ENCODE measurements at regions not wholly inside any gene's neighbourhood (a gene's known extent, or its start where the extent isn't known, plus 50 kb on each side); places are given as distances from the start of the nearest gene placed in this dataset.

DNA sequence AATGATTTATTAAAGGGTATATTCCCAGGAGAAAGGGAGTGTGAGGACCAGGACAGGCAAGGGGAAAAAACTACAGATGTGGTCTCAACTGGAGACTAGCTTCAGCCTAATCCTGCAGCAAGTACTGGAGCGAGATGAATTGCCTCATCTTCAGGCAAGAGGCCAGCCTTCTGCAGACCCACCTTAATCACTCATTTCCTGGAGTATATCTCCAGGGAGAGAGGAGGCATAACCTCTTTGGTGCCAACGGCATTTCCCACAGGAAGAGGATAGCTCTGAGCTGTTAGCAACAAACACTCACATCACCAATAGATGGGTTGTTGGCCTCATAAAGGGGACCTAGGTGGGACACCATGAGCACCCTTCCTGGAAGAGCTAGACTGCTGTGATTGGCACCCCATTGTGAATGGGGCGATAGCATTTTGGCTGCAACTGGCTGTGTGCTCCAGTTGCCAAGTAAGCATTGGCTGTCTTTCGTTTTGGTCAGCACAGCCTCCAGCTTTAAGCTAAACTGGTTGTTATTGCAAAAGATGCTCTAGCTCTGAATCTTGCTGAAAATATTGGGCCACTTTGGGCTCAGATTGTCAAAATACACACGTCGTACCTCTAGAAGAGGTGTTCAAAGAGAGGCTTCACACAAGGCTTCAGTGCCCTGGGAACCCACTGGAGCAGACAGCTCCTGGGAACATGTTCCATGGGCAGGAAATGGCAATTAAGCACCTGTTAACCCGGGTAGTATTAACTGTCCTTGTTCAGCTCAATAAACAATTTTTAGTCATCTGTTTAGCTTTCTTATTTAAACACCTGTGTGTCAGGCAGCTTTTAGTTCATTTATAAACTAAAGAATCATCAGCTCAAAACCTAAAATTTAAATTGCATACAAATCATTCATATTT lies 314.8 kb upstream of the C1orf87 start:
- WGBS = 91% methylated on average over 7 of the region's 7 CpGs
- Histone ChIP-seq H3K9me3 (ENCODE audit: control insufficient read depth in 2 of 2, insufficient read depth in 1 of 2, low read length in 1 of 2) (no peaks in the 10 kb centered on the region), H3K4me1 (ENCODE audit: control insufficient read depth in 2 of 2, insufficient read depth in 2 of 2, low read length in 2 of 2) (no peaks in the 10 kb centered on the region), H3K4me3 (ENCODE audit: low read length in 2 of 2) (no peak overlapping the region), H3K36me3 (ENCODE audit: control insufficient read depth in 2 of 2, insufficient read depth in 2 of 2, low read length in 1 of 2) (no peaks in the 10 kb centered on the region), H3K27me3 (ENCODE audit: control insufficient read depth in 2 of 2, insufficient read depth in 1 of 2, low read length in 1 of 2) (no peaks in the 10 kb centered on the region), H3K27ac (ENCODE audit: low read depth in 1 of 2, low read length in 1 of 2) (no peak overlapping the region)
- no peak for DNase-seq (ENCODE audit: low read depth in 6 of 9, low spot score in 9 of 9)

GRCh38 chr1:60387175-60387574 lies 313.6 kb upstream of the C1orf87 start:
- 94% methylated on average over 2 of the region's 2 CpGs for WGBS
- DNase-seq (ENCODE audit: low read depth in 6 of 9, low spot score in 9 of 9) = no peak
- Histone ChIP-seq H3K27me3 (ENCODE audit: control insufficient read depth in 2 of 2, insufficient read depth in 1 of 2, low read length in 1 of 2) (no peaks in the 10 kb centered on the region), H3K9me3 (ENCODE audit: control insufficient read depth in 2 of 2, insufficient read depth in 1 of 2, low read length in 1 of 2) (no peaks in the 10 kb centered on the region), H3K36me3 (ENCODE audit: control insufficient read depth in 2 of 2, insufficient read depth in 2 of 2, low read length in 1 of 2) (no peaks in the 10 kb centered on the region), H3K27ac (ENCODE audit: low read depth in 1 of 2, low read length in 1 of 2) (no peak overlapping the region), H3K4me1 (ENCODE audit: control insufficient read depth in 2 of 2, insufficient read depth in 2 of 2, low read length in 2 of 2) (no peaks in the 10 kb centered on the region), H3K4me3 (ENCODE audit: low read length in 2 of 2) (no peak overlapping the region)

DNA sequence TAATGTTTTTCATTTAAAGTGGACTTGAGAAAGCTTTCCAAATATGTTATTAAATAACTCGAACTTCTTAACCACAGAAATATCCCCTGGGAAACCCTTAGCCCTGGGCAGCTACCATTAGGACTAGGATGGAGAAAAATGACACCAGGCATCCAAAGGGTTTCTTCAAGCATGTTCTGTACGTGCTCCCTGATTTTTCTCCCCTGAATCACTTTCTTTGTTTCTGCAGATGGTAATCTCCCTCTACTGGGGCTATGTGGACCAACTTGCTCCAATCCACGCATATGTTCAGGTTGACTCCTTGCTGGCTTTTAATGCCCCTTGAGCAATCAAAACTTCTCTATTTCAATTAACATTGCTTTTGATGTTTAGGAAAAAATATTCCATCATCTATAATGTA lies 312.7 kb upstream of the C1orf87 start:
- WGBS = 87% methylated on average over 3 of the region's 3 CpGs
- no peak overlapping the region for H3K4me3 ChIP-seq (ENCODE audit: low read length in 2 of 2)
- H3K27me3 ChIP-seq (ENCODE audit: control insufficient read depth in 2 of 2, insufficient read depth in 1 of 2, low read length in 1 of 2) = no peaks in the 10 kb centered on the region
- H3K9me3 ChIP-seq (ENCODE audit: control insufficient read depth in 2 of 2, insufficient read depth in 1 of 2, low read length in 1 of 2) = no peaks in the 10 kb centered on the region
- no peak overlapping the region for H3K27ac ChIP-seq (ENCODE audit: low read depth in 1 of 2, low read length in 1 of 2)
- no peaks in the 10 kb centered on the region for H3K4me1 ChIP-seq (ENCODE audit: control insufficient read depth in 2 of 2, insufficient read depth in 2 of 2, low read length in 2 of 2)
- no peaks in the 10 kb centered on the region for H3K36me3 ChIP-seq (ENCODE audit: control insufficient read depth in 2 of 2, insufficient read depth in 2 of 2, low read length in 1 of 2)
- no peak for DNase-seq (ENCODE audit: low read depth in 6 of 9, low spot score in 9 of 9)

- DNase-seq (ENCODE audit: low read depth in 6 of 9, low spot score in 9 of 9) = no peak
- H3K27me3 ChIP-seq (ENCODE audit: control insufficient read depth in 2 of 2, insufficient read depth in 1 of 2, low read length in 1 of 2) = no peaks in the 10 kb centered on the region
- peaks cover 0 to 3% of the 10 kb centered on the region in 2 donors for H3K9me3 ChIP-seq (ENCODE audit: control insufficient read depth in 2 of 2, insufficient read depth in 1 of 2, low read length in 1 of 2)
- 98% methylated on average over 1 of the region's 1 CpG for WGBS
- H3K4me3 ChIP-seq (ENCODE audit: low read length in 2 of 2) = no peak overlapping the region
- H3K27ac ChIP-seq (ENCODE audit: low read depth in 1 of 2, low read length in 1 of 2) = no peak overlapping the region
- H3K4me1 ChIP-seq (ENCODE audit: control insufficient read depth in 2 of 2, insufficient read depth in 2 of 2, low read length in 2 of 2) = no peaks in the 10 kb centered on the region
- no peaks in the 10 kb centered on the region for H3K36me3 ChIP-seq (ENCODE audit: control insufficient read depth in 2 of 2, insufficient read depth in 2 of 2, low read length in 1 of 2)
Observed at GRCh38 chr1:60376196-60376595, 302.6 kb upstream of the C1orf87 start.

DNA sequence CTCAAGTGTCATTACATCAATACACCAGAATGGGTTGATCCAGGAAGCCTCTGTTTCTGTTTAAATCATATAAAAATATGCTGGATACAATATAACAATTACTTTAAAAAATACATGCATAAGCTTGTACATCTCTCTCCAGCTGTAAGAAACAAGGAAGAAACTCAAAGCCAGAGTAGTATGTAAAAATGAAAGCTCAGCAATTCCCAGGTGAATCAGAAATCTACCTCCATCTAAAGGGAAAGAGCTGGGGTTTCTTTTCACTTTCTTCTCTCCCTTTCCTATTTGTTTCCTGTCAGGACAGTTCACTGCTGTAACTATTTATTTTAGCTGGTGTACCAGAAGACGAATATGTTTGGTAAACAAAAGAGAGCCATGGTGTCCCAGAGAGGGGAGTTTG lies 301.0 kb upstream of the C1orf87 start:
- WGBS = 88% methylated on average over 1 of the region's 1 CpG
- H3K4me3 ChIP-seq (ENCODE audit: low read length in 2 of 2) = no peak overlapping the region

DNA sequence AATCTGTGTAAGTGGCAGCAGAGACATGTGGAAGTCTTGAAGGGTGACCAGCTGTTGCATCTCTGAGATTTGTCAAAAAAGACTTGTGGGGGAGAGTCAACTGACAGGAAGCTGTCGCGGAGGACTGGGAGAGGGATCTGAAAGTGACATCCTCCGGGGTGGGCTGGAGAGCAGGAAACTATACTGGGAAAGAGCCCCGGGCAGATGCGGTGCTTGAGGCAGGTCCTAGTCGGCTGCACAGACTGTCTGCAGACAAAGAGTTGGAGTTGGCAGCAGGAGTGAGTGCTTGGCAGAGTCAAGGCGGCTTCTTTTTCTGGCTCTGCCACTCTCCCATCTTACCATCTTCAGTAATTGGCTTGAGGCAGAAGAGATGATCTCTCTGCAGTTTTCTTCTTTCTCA lies 294.0 kb upstream of the C1orf87 start:
- no peaks in the 10 kb centered on the region for H3K27me3 ChIP-seq (ENCODE audit: control insufficient read depth in 2 of 2, insufficient read depth in 1 of 2, low read length in 1 of 2)
- H3K4me3 ChIP-seq (ENCODE audit: low read length in 2 of 2) = no peak overlapping the region
- H3K4me1 ChIP-seq (ENCODE audit: control insufficient read depth in 2 of 2, insufficient read depth in 2 of 2, low read length in 2 of 2) = no peaks in the 10 kb centered on the region
- no peaks in the 10 kb centered on the region for H3K36me3 ChIP-seq (ENCODE audit: control insufficient read depth in 2 of 2, insufficient read depth in 2 of 2, low read length in 1 of 2)
- H3K9me3 ChIP-seq (ENCODE audit: control insufficient read depth in 2 of 2, insufficient read depth in 1 of 2, low read length in 1 of 2) = peaks cover 0 to 3% of the 10 kb centered on the region in 2 donors
- no peak overlapping the region for H3K27ac ChIP-seq (ENCODE audit: low read depth in 1 of 2, low read length in 1 of 2)
- DNase-seq (ENCODE audit: low read depth in 6 of 9, low spot score in 9 of 9) = no peak
- WGBS = 54% methylated on average over 7 of the region's 7 CpGs

More for the DNA sequence above, 301.0 kb upstream of the C1orf87 start:
- no peaks in the 10 kb centered on the region for H3K27me3 ChIP-seq (ENCODE audit: control insufficient read depth in 2 of 2, insufficient read depth in 1 of 2, low read length in 1 of 2)
- H3K36me3 ChIP-seq (ENCODE audit: control insufficient read depth in 2 of 2, insufficient read depth in 2 of 2, low read length in 1 of 2) = no peaks in the 10 kb centered on the region
- peaks cover 0 to 3% of the 10 kb centered on the region in 2 donors for H3K9me3 ChIP-seq (ENCODE audit: control insufficient read depth in 2 of 2, insufficient read depth in 1 of 2, low read length in 1 of 2)
- H3K27ac ChIP-seq (ENCODE audit: low read depth in 1 of 2, low read length in 1 of 2) = no peak overlapping the region
- no peak for DNase-seq (ENCODE audit: low read depth in 6 of 9, low spot score in 9 of 9)
- no peaks in the 10 kb centered on the region for H3K4me1 ChIP-seq (ENCODE audit: control insufficient read depth in 2 of 2, insufficient read depth in 2 of 2, low read length in 2 of 2)

GRCh38 chr1:60359431-60359830 lies 285.9 kb upstream of the C1orf87 start:
- DNase-seq (ENCODE audit: low read depth in 6 of 9, low spot score in 9 of 9) = no peak

GRCh38 chr1:60350531-60350930 lies 277.0 kb upstream of the C1orf87 start:
- H3K27me3 ChIP-seq (ENCODE audit: control insufficient read depth in 2 of 2, insufficient read depth in 1 of 2, low read length in 1 of 2) = no peaks in the 10 kb centered on the region
- H3K36me3 ChIP-seq (ENCODE audit: control insufficient read depth in 2 of 2, insufficient read depth in 2 of 2, low read length in 1 of 2) = no peaks in the 10 kb centered on the region
- H3K27ac ChIP-seq (ENCODE audit: low read depth in 1 of 2, low read length in 1 of 2) = no peak overlapping the region
- no peaks in the 10 kb centered on the region for H3K4me1 ChIP-seq (ENCODE audit: control insufficient read depth in 2 of 2, insufficient read depth in 2 of 2, low read length in 2 of 2)
- DNase-seq (ENCODE audit: low read depth in 6 of 9, low spot score in 9 of 9) = no peak
- H3K4me3 ChIP-seq (ENCODE audit: low read length in 2 of 2) = no peak overlapping the region
- no peaks in the 10 kb centered on the region for H3K9me3 ChIP-seq (ENCODE audit: control insufficient read depth in 2 of 2, insufficient read depth in 1 of 2, low read length in 1 of 2)

More at GRCh38 chr1:60359431-60359830, 285.9 kb upstream of the C1orf87 start:
- Histone ChIP-seq H3K27me3 (ENCODE audit: control insufficient read depth in 2 of 2, insufficient read depth in 1 of 2, low read length in 1 of 2) (no peaks in the 10 kb centered on the region), H3K4me3 (ENCODE audit: low read length in 2 of 2) (no peak overlapping the region), H3K4me1 (ENCODE audit: control insufficient read depth in 2 of 2, insufficient read depth in 2 of 2, low read length in 2 of 2) (no peaks in the 10 kb centered on the region), H3K9me3 (ENCODE audit: control insufficient read depth in 2 of 2, insufficient read depth in 1 of 2, low read length in 1 of 2) (no peaks in the 10 kb centered on the region), H3K27ac (ENCODE audit: low read depth in 1 of 2, low read length in 1 of 2) (no peak overlapping the region), H3K36me3 (ENCODE audit: control insufficient read depth in 2 of 2, insufficient read depth in 2 of 2, low read length in 1 of 2) (no peaks in the 10 kb centered on the region)
- 94% methylated on average over 3 of the region's 3 CpGs for WGBS

DNA sequence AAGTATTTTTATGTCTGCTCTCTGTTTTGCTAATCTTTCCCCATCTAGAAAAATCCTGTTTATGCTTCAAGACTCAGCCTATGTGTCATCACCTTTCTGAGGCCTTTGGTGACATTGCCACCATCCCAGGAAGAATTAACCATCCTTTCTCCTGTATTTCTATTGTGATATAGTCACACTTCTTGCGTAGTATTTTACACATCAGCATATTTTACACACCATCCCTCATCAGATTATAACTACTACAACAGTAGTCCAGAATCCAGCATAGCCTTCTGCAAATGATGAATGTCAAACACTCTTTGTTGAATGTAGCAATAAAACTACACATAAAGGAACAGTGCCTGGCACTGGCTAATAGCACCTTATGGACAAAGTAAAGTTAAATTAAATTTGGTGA lies 275.3 kb upstream of the C1orf87 start:
- 96% methylated on average over 1 of the region's 1 CpG for WGBS
- DNase-seq (ENCODE audit: low read depth in 6 of 9, low spot score in 9 of 9) = no peak
- no peaks in the 10 kb centered on the region for H3K36me3 ChIP-seq (ENCODE audit: control insufficient read depth in 2 of 2, insufficient read depth in 2 of 2, low read length in 1 of 2)
- no peaks in the 10 kb centered on the region for H3K9me3 ChIP-seq (ENCODE audit: control insufficient read depth in 2 of 2, insufficient read depth in 1 of 2, low read length in 1 of 2)
- no peaks in the 10 kb centered on the region for H3K27me3 ChIP-seq (ENCODE audit: control insufficient read depth in 2 of 2, insufficient read depth in 1 of 2, low read length in 1 of 2)
- no peaks in the 10 kb centered on the region for H3K4me1 ChIP-seq (ENCODE audit: control insufficient read depth in 2 of 2, insufficient read depth in 2 of 2, low read length in 2 of 2)
- no peak overlapping the region for H3K4me3 ChIP-seq (ENCODE audit: low read length in 2 of 2)
- no peak overlapping the region for H3K27ac ChIP-seq (ENCODE audit: low read depth in 1 of 2, low read length in 1 of 2)

All from thymus (tissue), 11 donors.